Gastroesophageal sphincter (tissue), 3 donors: ENCODE measurements at regions not wholly inside any gene's neighbourhood (a gene's known extent, or its start where the extent isn't known, plus 50 kb on each side); places are given as distances from the start of the nearest gene placed in this dataset.

ENCODE experiments used
- CTCF ChIP-seq, 4 experiments: fragments of 200-600 bp in 2 of 4; fragments of 450-650 bp in 2 of 4; sonication (generic) in 1 of 4; IDR thresholded peaks; one replicate each; pipeline ENCODE4 v1.5.1; 2017 to 2019; ENCODE audit warnings: antibody characterized with exemption in 4 of 4, mild to moderate bottlenecking in 2 of 4, moderate library complexity in 2 of 4
- EP300 ChIP-seq: sonication (generic); formaldehyde crosslinking; IDR thresholded peaks from one replicate; pipeline ENCODE4 v1.6.1; 2017; ENCODE audit warnings: antibody characterized with exemption, mild to moderate bottlenecking
- POLR2AphosphoS5 ChIP-seq: sonication (generic); formaldehyde crosslinking; IDR thresholded peaks from one replicate; pipeline ENCODE4 v1.6.1; 2017; ENCODE audit warnings: antibody characterized with exemption

GRCh38 chr11:45058647-45058950, 87.8 kb upstream of the PRDM11 start:
- TF ChIP-seq CTCF (IDR thresholded peaks at IDR 0.05) (no peak), POLR2AphosphoS5 (no peak), EP300 (no peak)
